Activated CD4-positive, alpha-beta T cell treated with anti-CD3 and anti-CD28 coated beads for 48 hours (primary cell): ENCODE measurements at regions not wholly inside any gene's neighbourhood (a gene's known extent, or its start where the extent isn't known, plus 50 kb on each side); places are given as distances from the start of the nearest gene placed in this dataset.
"Not testable (repeated sequence)": the region's sequence is repeated elsewhere in the genome, so short reads cannot be mapped to it uniquely, and the experiment has no call there.

Source experiments
- DNase-seq: peaks from one replicate; pipeline ENCODE4 v3.0.0-alpha.2; 2020

DNA sequence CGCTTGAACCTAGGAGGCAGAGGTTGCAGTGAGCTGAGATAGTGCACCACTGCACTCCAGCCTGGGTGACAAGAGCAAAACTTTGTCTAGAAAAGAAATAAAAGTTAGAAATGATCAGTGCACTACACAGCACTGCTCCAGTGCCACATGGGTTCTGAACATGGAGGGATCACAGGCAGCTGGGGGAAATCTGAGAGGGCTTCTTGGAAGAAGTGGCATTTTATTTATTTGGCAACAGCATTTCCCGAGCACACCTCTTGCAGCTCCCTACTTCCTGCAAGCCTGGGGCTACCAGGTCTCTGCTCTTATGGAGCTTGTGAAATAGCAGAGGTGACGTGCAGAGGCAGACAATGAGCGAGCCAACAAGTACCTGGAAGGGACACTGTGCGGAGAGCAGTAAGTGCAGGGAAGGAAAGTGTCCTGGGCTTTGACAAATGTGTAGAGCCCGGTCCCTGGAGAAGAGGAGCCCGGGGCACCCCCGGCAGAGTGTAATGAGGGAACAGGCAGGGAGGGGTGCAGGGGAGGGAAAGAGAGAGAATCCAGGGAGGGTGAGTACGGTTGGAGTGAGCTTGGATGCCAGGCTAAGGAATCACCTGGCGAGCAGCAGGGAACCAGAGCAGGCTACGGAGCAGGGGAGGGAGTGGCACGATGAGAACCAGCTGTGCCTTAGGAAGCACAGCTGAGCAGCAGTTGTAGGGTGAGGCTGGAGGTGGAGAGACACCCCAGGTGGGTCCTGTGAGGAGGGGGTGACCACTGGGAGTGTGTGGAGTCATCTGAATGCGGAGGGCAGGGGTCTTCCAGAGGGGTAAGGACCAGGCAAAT is 104.6 kb upstream of the CTBP2 start:
- DNase-seq = no peak

DNA sequence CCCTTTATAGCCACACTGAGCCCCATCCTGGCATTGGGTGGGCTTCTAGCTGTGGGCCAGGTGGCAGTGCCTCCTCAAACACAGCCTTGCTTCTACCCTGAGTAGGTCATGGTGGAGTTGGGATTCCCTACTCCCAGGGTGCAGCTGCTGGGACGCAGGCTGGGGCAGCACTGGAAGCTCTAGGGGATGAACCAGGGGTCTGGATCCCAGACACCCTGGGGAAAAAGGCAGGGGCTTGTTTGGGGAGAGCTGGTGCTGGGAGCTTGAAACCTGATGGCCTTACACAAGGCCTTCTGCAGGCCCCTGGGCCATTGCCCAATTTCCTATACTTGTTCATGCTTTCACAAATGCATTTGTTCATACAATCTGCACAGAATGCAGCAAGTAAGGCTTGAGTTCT is 103.7 kb upstream of the CTBP2 start:
- no peak for DNase-seq

DNA sequence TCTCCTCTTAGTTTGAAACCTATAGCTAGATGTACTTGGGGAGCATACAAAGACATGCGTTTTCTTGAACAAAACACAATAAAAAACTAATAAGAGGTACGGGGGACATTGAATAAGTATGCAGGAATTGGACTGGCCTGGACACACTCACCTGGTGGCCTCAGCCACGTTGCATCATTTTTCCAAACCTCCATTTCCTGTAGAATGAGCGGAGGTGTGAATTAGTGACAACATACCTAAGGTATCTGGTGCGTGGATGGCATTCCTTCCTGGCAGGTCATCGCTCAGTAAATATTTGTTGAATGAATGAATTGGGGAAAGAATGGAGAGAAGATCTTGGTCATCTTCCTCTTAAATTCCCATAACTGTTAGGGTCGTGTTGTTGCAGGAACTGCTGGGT is 103.2 kb upstream of the CTBP2 start:
- DNase-seq = no peak

DNA sequence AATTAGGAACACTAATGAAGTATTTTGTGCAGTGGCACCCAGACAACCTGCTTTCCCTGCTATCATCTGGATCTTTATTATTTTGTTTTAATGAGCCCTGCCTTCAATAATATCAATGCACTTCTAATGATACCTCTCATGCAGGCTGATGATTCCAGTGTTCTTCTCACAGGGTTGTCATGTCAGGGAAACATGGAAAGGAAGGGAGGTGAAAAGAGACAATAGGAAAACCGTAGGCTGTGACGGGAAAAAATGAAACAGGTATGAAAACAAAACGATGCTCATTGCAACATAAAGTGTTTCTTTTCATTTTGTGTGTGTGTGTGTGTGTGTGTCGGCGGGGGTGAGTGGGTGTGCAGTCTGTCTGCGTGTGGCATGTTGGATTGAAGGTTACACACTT is 102.6 kb upstream of the CTBP2 start:
- DNase-seq = no peak

DNA sequence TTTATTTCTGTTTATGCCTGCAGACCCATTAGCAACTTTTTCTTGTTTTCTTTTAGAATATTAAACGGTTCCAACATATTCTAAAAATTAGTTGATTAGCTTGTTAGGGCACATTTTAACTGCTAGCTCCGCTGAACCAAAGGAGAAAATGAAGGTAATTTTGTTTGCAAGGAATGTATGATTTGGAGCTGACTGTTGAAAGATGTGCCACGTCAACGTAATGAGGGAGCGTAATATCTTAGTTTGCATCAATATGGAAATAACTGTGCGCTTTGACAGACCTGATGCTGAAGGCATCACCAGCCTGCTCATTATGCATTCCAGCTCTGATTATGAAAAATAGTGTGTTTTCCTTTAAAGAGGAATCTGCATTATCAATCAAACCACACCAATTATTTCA is 102.0 kb upstream of the CTBP2 start:
- no peak for DNase-seq

DNA sequence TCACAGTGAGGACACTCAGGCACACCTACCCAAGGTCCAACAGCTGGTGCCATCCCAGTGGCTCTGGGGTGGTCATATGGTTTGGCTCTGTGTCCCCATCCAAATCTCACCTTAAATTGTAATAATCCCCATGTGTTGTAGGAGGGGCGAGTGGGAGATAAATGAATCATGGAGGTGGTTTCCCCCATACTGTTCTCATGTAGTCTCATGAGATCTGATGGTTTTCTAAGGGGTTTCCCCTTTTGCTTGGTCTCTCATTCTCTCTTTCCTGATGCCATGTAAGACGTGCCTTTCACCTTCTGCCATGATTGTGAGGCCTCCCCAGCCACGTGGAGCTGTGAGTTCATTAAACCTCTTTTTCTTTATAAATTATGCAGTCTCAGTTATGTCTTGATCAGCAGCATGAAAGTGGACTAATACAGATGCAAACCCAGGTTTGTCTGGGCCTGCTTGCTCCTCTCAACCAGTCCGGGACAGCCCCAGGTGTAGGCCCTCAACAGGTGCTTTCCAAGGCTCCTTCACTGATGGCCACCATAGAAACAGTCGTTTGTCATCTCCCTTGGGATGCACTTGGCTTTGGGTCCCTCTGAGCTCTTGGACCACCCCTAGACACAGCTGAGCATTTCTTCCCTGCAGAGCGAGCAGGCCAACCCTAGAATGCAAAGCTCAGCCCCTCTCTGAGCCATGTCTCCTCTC is 101.3 kb upstream of the CTBP2 start:
- DNase-seq = no peak

DNA sequence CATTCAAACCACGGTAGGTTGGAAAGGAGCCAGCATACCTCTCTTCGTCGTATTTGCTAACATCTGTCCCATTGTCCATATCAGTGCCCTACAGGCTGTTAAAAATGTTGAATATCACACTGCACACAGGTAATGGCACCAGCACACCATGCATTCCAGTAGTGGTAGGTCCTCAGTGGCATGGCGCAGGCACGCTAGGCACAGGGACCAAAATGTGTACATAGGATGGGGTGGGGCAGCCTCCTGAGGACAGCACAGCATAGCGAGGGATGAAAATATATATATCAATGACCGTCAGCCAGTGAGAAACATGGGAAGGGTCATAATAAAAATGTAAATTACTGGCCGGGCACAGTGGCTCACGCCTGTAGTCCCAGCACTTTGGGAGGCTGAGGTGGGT is 99.9 kb upstream of the CTBP2 start:
- no peak for DNase-seq

DNA sequence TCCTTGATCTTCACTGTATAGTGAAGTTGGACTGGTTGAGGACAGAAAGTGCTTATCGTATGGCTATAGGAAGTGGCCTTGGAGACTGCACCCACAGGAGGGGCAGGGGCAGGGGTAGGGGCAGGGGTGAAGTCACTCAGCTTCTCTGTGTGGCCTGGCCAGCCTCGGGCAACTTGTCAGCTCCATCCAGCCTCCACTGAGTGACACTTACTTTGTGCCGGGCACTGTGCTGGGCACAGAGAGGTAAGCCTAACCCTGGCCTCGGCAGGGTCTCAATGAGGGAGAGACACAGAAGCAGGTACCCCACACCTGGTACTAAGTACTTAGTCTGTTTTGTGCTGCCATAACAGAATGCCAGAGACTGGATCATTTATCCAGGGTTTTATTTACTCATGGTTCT is 99.3 kb upstream of the CTBP2 start:
- DNase-seq = no peak

DNA sequence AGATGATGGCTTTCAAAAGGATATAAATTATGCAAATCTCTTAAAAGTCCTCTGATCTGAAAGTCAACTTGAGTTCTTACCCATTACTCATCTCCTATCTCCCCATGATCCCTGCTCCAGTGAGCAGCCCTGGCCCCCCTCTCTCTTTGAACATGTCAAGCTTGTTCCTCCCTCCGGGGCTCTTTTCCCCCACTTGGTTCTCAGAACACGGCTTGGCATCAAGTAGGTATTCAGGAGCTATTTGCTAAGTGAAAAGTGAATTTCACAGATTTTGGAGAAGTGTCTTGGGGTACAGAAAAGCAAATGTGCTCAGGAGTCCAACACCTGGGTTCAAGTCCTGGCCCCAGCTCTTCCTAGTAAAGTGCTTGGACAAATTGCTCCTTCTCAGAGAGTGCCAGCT is 98.3 kb upstream of the CTBP2 start:
- DNase-seq = no peak

DNA sequence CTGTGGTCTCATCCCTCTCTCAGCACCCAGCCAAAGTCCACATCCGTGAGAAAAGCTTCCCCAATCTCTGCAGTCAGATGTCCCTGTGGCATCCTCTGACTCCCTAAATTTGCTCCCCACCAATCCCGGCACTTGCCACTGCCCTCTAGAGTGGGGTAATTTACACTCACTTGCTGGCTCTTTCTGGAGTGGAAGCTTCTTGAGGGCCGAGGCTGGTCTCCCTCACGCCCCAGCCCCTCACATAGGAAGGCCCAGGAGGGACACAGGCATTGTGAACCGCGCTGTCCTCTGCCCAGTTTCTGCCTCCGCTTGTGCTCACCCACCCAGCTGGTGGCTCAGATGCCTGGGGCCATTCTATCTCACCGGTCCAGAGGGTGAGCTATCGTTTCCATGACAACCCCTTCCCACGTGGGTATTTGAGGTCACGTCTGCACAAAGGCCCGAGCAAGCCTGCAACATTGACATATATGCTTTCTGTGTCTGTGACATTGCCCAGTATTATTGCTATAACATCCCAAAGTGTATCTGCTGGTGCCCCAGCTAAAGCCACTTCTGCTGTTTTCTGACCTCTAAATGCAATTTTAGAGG is 97.3 kb upstream of the CTBP2 start:
- no peak for DNase-seq

DNA sequence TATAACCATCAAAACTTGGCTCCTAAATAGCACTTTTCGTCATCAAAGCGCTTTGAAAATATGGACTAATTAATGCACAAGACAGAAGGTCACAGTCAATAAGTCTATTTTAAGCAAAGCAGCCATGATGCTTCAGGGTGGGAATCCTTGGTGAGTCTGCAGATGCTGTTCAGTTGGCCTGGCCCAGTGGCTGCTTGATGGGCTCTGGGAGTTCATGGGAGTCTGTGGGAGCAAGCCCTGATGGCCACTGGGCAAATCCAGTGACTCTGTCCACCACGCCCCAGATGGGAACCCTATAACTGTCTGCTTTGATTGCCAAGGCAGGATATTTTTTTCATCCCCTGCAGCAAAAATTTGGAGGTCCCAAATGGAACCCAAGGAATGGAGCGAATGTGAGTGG is 95.7 kb upstream of the CTBP2 start:
- no peak for DNase-seq

DNA sequence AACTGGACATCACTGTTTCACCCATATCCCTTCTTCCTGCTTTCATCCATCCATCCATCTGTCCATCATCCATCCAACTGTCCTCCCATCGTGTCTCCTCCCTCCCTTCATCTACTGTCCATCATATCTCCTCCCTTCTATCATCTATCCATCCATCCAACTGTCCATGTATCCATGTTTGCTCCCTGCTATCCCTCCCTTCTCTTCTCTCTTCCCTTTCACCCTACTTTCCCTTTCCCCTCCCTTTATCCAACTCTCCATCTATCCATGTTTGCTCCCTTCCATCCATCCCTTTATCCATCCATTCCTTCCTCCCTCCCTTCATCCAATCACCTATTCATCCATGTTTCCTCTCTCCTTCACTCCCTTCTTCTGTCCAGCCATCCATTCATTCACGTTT is 92.6 kb upstream of the CTBP2 start:
- no peak for DNase-seq

DNA sequence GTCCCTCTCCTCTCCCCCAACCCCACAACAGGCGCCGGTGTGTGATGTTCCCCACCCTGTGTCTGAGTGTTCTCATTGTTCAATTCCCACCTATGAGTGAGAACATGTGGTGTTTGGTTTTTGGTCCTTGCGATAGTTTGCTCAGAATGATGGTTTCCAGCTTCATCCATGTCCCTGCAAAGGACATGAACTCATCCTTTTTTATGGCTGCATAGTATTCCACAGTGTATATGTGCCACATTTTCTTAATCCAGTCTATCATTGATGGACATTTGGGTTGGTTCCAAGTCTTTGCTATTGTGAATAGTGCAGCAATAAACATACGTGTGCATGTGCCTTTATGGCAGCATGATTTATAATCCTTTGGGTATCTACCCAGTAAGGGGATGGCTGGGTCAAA is 90.5 kb upstream of the CTBP2 start:
- DNase-seq = not testable (repeated sequence)

DNA sequence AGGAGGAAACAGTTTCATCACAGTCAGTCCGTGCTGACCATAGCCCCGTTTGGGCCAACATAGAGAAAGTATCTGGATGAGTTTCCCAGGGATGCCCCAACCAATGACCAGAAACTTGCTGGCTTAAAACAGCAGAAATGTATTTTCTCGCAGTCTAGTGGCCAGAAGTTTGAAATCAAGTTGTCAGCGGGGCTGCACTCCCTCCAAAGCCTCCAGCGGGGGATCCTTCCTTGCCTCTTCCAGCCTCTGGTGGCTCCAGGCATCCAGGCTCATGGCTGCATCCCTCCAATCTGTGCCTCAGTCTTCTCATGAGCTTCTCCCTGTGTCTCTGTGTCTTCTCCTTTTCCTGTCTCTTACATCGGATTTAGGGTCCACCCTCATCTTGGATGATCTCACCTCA is 89.6 kb upstream of the CTBP2 start:
- DNase-seq = no peak

DNA sequence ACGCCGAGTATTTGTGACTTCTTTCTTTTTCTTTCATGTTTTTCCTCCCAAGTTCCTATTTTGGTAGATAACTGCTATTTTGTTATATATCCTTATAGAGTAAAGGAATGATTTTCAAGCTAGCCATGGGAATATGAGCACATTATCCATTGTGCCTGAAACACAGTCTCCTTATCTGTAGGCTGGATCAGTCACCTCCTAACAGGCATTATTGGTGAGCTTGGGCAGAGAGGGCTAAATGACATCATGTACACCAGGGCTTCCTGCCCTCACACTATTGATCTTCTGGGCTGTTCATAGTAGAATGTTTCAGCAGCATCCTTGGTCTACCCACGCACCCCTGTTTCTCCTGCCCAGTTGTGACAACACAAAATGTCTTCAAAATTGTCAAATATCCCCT is 88.1 kb upstream of the CTBP2 start:
- no peak for DNase-seq

DNA sequence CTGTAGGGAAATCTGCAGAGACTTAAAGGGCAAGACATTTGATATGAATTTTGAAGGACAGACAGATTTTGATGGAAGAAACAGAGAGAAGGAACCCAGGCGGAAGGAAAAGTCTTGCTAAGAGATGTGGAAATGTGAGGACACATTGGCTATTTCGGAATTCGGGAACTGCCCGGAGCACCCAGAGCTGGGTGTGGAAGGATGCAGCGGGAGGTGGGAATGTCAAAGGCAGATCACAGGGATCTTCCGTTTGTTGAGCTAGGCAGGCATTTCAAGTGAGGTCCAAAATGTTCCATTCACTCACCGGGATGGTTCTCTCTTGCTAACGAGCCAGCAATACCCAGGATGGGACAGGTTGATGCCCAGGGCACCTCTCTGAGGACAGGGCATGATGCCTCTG is 87.2 kb upstream of the CTBP2 start:
- DNase-seq = no peak

DNA sequence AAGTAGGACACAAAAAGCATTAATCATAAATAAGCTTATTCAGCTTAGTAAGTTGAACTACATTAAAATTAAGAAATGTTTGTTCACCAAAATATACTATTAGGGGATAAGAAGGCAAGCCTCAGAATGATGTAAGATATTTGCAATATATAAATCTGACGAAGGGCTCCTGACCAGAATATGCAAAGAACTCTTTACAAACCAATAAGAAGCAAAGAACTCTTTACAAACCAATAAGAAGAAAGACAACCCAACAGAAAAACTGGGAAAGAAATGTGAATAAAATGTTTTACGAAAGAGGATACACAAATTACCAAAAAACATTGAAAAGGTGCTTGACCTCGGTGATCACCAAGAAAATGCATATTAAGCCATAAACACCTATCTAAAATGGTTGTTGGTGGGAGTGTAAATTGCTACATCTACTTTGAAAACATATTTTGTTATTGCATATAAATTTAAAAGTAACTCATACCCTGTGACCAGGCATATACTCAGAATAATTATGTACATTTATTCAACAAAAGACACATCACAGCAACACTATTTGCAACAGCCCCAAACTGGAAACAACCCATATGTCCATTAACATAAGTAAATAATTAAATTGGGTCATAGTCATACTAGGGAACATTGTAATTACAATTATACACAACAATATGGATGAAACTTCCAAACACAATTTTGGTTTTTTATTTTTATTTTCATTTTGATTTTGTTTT is 83.3 kb upstream of the CTBP2 start:
- DNase-seq = no peak

DNA sequence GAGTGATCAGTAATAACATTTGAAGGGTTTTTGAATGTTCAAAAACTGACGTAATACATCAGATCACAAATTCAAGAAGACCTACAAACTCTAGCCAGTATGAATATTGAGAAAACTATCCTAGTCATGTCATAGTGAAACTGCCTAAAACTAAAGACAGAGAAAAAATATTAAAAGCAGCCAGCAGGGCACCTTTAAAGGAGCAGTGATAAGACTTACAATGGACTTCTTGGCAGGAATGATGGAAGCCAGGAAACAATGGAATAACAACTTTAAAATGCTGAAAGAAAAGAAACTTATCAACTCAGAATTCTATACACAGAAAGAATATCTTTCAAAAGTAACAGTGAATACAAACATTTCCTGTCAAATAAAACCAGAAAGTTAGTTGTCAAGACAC is 78.3 kb upstream of the CTBP2 start:
- no peak for DNase-seq

DNA sequence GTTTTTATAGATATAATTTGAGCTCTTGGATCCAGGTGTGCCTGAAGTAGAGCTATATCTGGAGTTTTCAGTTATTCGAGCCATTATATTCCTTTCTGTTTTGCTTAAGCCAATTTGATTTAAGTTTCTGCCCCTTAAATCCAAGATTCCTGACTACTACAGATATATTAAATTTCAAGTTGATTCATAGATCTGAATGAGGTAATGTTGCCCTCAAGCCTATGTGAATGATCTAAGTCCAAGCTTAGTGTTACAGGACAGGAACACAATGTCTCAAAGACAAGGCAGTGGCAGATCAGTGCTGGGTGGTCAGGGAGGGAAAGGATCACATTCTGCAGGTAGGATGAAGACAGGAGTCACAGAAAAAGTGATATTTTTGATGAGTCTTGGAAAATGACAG is 75.7 kb upstream of the CTBP2 start:
- no peak for DNase-seq

DNA sequence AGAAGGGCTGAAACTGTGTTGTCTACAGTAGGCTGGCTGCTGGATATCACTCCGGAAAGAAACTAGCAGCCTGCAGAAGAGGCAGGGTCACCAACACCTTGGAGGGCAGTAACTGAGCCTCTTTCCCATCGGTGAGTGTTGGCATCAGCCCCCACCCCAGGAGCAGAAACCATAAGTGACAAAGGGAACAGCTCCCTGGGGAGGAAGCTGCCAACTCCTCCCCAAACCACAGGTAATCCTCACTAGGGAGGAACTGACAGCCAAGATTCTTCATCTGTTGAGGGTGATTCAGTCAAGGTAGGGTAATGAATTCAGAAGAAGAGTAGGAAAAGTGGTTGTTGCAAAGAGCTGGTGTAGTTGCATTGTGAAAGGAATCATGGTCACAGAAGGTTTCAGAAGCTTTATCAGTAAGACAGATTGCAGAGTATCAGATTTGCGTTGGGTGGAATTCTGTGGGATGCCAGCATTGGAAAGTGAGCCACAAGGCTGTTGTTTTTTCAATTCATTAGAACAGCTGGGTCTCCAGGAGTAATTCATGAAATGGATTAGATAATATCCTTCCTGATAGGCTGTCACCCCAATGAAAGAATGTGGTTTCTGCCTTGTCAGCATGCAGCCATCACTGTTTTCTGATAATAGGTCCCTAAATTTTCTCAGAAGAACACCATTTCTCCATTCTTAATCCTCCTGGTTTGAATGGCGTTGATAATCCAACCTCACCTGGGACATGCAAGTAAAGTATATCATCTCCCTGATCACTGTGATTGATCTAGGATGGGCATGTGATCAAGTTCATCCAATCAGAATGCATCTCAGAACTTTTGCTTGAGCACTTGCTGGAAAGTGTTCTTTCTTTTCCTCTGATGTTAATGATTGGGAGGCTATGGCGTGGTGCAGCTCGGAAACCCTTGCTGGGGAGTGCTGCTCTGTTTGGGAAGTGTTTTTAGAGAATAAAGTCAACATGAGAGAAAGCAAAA is 75.0 kb upstream of the CTBP2 start:
- no peak for DNase-seq

DNA sequence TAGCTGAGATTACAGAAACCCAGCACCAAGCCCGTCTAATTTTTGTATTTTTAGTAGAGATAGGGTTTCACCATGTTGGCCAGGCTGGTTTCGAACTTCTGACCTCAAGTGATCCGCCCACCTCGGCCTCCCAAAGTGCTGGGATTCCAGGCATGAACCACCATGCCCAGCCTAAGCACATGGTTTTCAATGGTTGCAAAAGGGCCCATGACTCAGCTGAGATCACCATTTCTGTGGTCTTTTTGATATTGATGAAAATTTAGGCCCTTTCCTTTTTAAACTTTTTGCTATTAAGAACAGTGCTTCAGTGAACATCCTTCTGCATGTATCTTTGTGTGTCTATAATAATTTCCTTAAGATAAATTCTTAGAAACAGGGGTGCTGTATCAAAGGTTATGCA is 74.2 kb upstream of the CTBP2 start:
- DNase-seq = not testable (repeated sequence)

DNA sequence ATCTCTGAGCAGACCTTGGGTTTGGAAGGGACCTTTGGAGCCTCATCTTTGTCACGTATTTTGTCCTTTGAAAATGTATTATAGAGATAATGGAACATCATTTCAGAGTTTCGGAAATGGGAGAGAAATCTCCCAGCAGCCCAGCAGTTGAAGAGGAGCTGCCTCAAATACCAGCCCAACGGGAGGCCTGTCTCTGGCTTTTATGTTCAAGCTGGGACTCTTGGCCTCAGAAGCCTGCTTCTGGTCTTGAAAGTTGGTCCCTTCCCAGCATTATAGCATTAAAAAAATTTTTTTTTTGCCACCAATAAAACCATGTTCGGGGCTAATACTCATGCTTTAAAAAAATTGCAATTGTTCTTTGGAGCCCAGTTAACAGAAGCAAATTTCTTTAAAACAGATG is 73.4 kb upstream of the CTBP2 start:
- DNase-seq = no peak

DNA sequence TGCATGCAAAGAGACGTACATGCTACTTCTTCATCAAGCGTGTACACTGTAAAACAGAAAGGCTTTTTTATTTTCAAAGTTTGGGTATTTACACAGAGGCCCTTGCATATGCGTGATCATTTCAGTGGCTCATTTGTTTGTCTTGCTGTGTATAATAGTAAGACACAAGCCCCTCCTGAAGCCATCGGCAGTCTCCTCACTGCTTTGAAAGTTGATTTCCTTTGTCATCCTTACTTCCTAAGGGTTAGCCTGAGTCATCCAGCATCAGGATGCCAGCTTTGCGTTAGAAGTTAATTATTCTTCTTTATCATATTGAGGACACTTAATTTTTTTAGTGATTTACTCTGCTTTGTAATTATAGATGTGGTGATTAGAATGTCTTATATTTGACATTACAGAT is 72.5 kb upstream of the CTBP2 start:
- no peak for DNase-seq
